Breast epithelium (tissue), 4 donors: ENCODE measurements at regions not wholly inside any gene's neighbourhood (a gene's known extent, or its start where the extent isn't known, plus 50 kb on each side); places are given as distances from the start of the nearest gene placed in this dataset.
"Not testable (repeated sequence)": the region's sequence is repeated elsewhere in the genome, so short reads cannot be mapped to it uniquely, and the experiment has no call there.

Experiments
- DNase-seq, 2 donors: peaks; one replicate each; pipeline ENCODE4 v3.0.0-alpha.2; 2019; ENCODE audit warnings: low spot score in 2 of 2
- H3K27ac ChIP-seq, 2 donors: fragments of 200-600 bp; sonication (generic) in 1 of 2; one replicate each; pipeline ENCODE4 v1.5.1; 2016 to 2019; ENCODE audit warnings: mild to moderate bottlenecking in 1 of 2
- H3K27me3 ChIP-seq, 2 donors: fragments of 200-600 bp; sonication (generic) in 1 of 2; one replicate each; pipeline versions ENCODE4 v1.5.1 to v1.6.0; 2017 to 2019; ENCODE audit warnings: control low read depth in 1 of 2, mild to moderate bottlenecking in 1 of 2
- H3K36me3 ChIP-seq: fragments of 200-600 bp; one replicate; pipeline ENCODE4 v1.5.1; 2019
- H3K4me1 ChIP-seq, 2 donors: fragments of 200-600 bp; sonication (generic); one replicate each; pipeline ENCODE4 v1.5.1; 2016 to 2019; ENCODE audit warnings: control low read depth in 1 of 2
- H3K4me3 ChIP-seq, 3 donors: fragments of 200-600 bp; sonication (generic); 1 replicate in 2 of 3; 2 replicates in 1 of 3; pipeline ENCODE4 v1.5.1; 2016 to 2019; ENCODE audit warnings: mild to moderate bottlenecking in 3 of 3, moderate library complexity in 2 of 3
- H3K9me3 ChIP-seq, 2 donors: fragments of 200-600 bp; sonication (generic) in 1 of 2; one replicate each; pipeline ENCODE4 v1.5.1; 2016 to 2019; ENCODE audit warnings: control low read depth in 1 of 2
- CTCF ChIP-seq, 3 donors: fragments of 450-650 bp; IDR thresholded peaks; one replicate each; pipeline ENCODE4 v1.5.1; 2016 to 2017; ENCODE audit warnings: antibody characterized with exemption in 3 of 3, mild to moderate bottlenecking in 3 of 3, moderate library complexity in 3 of 3
- POLR2A ChIP-seq: fragments of 450-650 bp; IDR thresholded peaks from one replicate; pipeline ENCODE4 v1.6.1; 2016; ENCODE audit warnings: antibody characterized with exemption, mild to moderate bottlenecking, moderate library complexity
- POLR2AphosphoS5 ChIP-seq, 3 donors: sonication (generic); formaldehyde crosslinking; IDR thresholded peaks; one replicate each; pipeline ENCODE4 v1.6.1; 2017; ENCODE audit warnings: antibody characterized with exemption in 3 of 3
- intact Hi-C: fragments of 100-400 bp; cut with DNase I; formaldehyde crosslinking; loops from one replicate; pipeline ENCODE4 v1.15.1; 2023; ENCODE audit warnings: low total_unique reads

GRCh38 chr4:91758487-91758886, 545.3 kb upstream of the GRID2 start:
- no peaks in the 10 kb centered on the region for H3K27me3 ChIP-seq
- intact Hi-C loops, result no loop called here
- no peaks in the 10 kb centered on the region for H3K9me3 ChIP-seq
- no peak for DNase-seq
- H3K4me3 ChIP-seq, result no peak overlapping the region
- H3K36me3 ChIP-seq, result no peaks in the 10 kb centered on the region
- TF ChIP-seq POLR2AphosphoS5 (IDR thresholded peaks at IDR 0.05) (no peak), POLR2A (no peak), CTCF (IDR thresholded peaks at IDR 0.05) (no peak)
- no peak overlapping the region for H3K27ac ChIP-seq
- no peaks in the 10 kb centered on the region for H3K4me1 ChIP-seq

GRCh38 chr4:91764085-91764484, 539.7 kb upstream of the GRID2 start:
- Histone ChIP-seq H3K9me3 (no peaks in the 10 kb centered on the region), H3K36me3 (no peaks in the 10 kb centered on the region), H3K4me1 (no peaks in the 10 kb centered on the region), H3K4me3 (no peak overlapping the region), H3K27me3 (no peaks in the 10 kb centered on the region), H3K27ac (no peak overlapping the region)
- TF ChIP-seq CTCF (IDR thresholded peaks at IDR 0.05), result no peak
- TF ChIP-seq POLR2A, result no peak
- no peak for TF ChIP-seq POLR2AphosphoS5 (IDR thresholded peaks at IDR 0.05)
- DNase-seq, result no peak
- intact Hi-C loops, result no loop called here

- intact Hi-C loops, result no loop called here
- H3K4me1 ChIP-seq, result no peaks in the 10 kb centered on the region
- no peak for TF ChIP-seq CTCF (IDR thresholded peaks at IDR 0.05)
- no peak for TF ChIP-seq POLR2AphosphoS5 (IDR thresholded peaks at IDR 0.05)
- no peak for TF ChIP-seq POLR2A
- no peaks in the 10 kb centered on the region for H3K36me3 ChIP-seq
- no peak for DNase-seq
- no peaks in the 10 kb centered on the region for H3K9me3 ChIP-seq
- no peak overlapping the region for H3K4me3 ChIP-seq
- H3K27me3 ChIP-seq, result no peaks in the 10 kb centered on the region
- no peak overlapping the region for H3K27ac ChIP-seq
These were observed 533.9 kb upstream of the GRID2 start for GRCh38 chr4:91769912-91770311.

GRCh38 chr4:91791631-91792030, 512.1 kb upstream of the GRID2 start:
- H3K27ac ChIP-seq, H3K36me3 ChIP-seq, H3K9me3 ChIP-seq, DNase-seq, intact Hi-C loops, H3K27me3 ChIP-seq, H3K4me1 ChIP-seq: not testable (repeated sequence)
- H3K4me3 ChIP-seq, result peak overlapping the region in 2 of 3 donors; percentile 26 to 44

- Histone ChIP-seq H3K9me3 (no peaks in the 10 kb centered on the region), H3K27ac (no peak overlapping the region), H3K4me1 (no peaks in the 10 kb centered on the region), H3K4me3 (no peak overlapping the region), H3K27me3 (no peaks in the 10 kb centered on the region), H3K36me3 (no peaks in the 10 kb centered on the region)
- TF ChIP-seq POLR2AphosphoS5 (IDR thresholded peaks at IDR 0.05) (no peak), CTCF (IDR thresholded peaks at IDR 0.05) (no peak), POLR2A (no peak)
- no peak for DNase-seq
- intact Hi-C loops, result no loop called here
These were observed 507.8 kb upstream of the GRID2 start for GRCh38 chr4:91795947-91796346.

GRCh38 chr4:91812319-91812718, 491.4 kb upstream of the GRID2 start:
- no peaks in the 10 kb centered on the region for H3K4me1 ChIP-seq

More at GRCh38 chr4:91812319-91812718, 491.4 kb upstream of the GRID2 start:
- DNase-seq, result no peak
- no peaks in the 10 kb centered on the region for H3K9me3 ChIP-seq
- H3K36me3 ChIP-seq, result no peaks in the 10 kb centered on the region
- intact Hi-C loops, result no loop called here
- no peaks in the 10 kb centered on the region for H3K27me3 ChIP-seq
- H3K4me3 ChIP-seq, result no peak overlapping the region
- H3K27ac ChIP-seq, result no peak overlapping the region
- no peak for TF ChIP-seq POLR2A
- no peak for TF ChIP-seq CTCF (IDR thresholded peaks at IDR 0.05)
- TF ChIP-seq POLR2AphosphoS5 (IDR thresholded peaks at IDR 0.05), result no peak
